ENCODE measurements at regions not wholly inside any gene's neighbourhood (a gene's known extent, or its start where the extent isn't known, plus 50 kb on each side); places are given as distances from the start of the nearest gene placed in this dataset.

DNA sequence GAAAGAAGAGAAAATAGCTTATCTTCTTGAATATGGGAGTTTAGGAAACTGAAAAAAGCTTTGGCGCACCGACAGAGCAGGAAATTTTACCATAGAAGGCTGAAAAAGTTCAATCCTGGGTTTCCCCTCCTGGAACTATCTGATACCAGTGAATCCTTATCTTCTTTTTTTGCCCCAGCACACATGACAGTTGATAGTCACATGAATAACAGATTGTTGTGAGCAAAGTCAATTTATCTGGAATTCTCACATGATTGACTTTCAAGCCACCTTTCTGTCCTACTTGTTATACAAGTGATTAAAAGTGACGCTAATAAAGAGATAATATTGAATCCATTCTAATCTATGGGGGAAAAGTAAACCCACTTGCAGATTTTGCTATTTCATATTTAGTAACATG, 365.8 kb upstream of the NPVF start:
- TF ChIP-seq, protein P1, sequence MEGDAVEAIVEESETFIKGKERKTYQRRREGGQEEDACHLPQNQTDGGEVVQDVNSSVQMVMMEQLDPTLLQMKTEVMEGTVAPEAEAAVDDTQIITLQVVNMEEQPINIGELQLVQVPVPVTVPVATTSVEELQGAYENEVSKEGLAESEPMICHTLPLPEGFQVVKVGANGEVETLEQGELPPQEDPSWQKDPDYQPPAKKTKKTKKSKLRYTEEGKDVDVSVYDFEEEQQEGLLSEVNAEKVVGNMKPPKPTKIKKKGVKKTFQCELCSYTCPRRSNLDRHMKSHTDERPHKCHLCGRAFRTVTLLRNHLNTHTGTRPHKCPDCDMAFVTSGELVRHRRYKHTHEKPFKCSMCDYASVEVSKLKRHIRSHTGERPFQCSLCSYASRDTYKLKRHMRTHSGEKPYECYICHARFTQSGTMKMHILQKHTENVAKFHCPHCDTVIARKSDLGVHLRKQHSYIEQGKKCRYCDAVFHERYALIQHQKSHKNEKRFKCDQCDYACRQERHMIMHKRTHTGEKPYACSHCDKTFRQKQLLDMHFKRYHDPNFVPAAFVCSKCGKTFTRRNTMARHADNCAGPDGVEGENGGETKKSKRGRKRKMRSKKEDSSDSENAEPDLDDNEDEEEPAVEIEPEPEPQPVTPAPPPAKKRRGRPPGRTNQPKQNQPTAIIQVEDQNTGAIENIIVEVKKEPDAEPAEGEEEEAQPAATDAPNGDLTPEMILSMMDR (conservative IDR thresholded peaks at IDR 0.05; ENCODE audit: low read length), result no peak
- TF ChIP-seq EZH2phosphoT487 (IDR thresholded peaks at IDR 0.05; ENCODE audit: borderline replicate concordance, low read depth, low read length), result no peak

All from OCI-LY7 (cell line).